ENCODE measurements at regions not wholly inside any gene's neighbourhood (a gene's known extent, or its start where the extent isn't known, plus 50 kb on each side); places are given as distances from the start of the nearest gene placed in this dataset.
"Not testable (repeated sequence)": the region's sequence is repeated elsewhere in the genome, so short reads cannot be mapped to it uniquely, and the experiment has no call there.

DNA sequence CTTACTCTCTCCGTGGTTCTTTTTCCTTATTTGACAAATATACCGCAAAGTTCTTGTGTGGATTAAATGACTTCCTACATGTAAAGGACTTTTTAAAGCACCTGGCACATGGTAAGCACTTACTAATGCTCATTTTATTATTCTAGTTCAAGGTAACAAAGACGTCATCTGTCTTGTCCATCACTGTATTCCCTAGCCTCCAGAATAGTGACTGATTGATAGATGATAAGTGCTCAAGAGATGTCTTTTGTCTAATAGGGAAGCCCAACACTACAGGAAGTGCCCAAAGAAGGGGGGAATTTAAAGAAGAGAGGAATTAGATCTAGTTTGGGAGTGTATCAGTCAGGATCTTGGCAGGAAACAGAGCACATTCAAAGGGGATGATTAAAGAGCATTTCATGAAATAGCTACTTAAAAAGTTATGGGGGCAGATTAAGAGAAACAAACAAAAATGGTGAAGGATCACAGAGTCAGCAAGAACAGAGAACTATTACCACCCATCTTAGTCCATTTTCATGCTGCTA lies 151.9 kb downstream of the GXYLT1 start:
- DNase-seq, result no peak
- Histone ChIP-seq H3K9me3 (no peaks in the 10 kb centered on the region), H3K4me1 (no peaks in the 10 kb centered on the region), H3K36me3 (no peaks in the 10 kb centered on the region), H3K27ac (no peak overlapping the region), H3K27me3 (no peaks in the 10 kb centered on the region), H3K4me3 (no peak overlapping the region), H3K9ac (ENCODE audit: low read depth in 2 of 2, low read length in 2 of 2) (no peak overlapping the region)
- no peak for TF ChIP-seq CTCF (IDR thresholded peaks at IDR 0.05)
- intact Hi-C loops (cut with DNase I), result no loop called here

- intact Hi-C loops (cut with DNase I), result no loop called here
- Histone ChIP-seq H3K4me1 (no peaks in the 10 kb centered on the region), H3K9me3 (no peaks in the 10 kb centered on the region), H3K27ac (no peak overlapping the region), H3K36me3 (no peaks in the 10 kb centered on the region), H3K9ac (ENCODE audit: low read depth in 2 of 2, low read length in 2 of 2) (no peak overlapping the region), H3K27me3 (no peaks in the 10 kb centered on the region), H3K4me3 (no peak overlapping the region)
- no peak for TF ChIP-seq CTCF (IDR thresholded peaks at IDR 0.05)
- no peak for DNase-seq
These were observed 152.7 kb downstream of the GXYLT1 start for GRCh38 chr12:41992022-41992421.

- intact Hi-C loops (cut with DNase I), result no loop called here
- DNase-seq, result no peak
- H3K36me3 ChIP-seq, result no peaks in the 10 kb centered on the region
- H3K4me3 ChIP-seq, result no peak overlapping the region
- H3K9me3 ChIP-seq, result no peaks in the 10 kb centered on the region
- H3K9ac ChIP-seq (ENCODE audit: low read depth in 2 of 2, low read length in 2 of 2), result no peak overlapping the region
- no peaks in the 10 kb centered on the region for H3K27me3 ChIP-seq
- no peak overlapping the region for H3K27ac ChIP-seq
- no peak for TF ChIP-seq CTCF (IDR thresholded peaks at IDR 0.05)
- no peaks in the 10 kb centered on the region for H3K4me1 ChIP-seq
These were observed 156.0 kb downstream of the GXYLT1 start for GRCh38 chr12:41988715-41989114.

GRCh38 chr12:41986513-41986912 lies 158.2 kb downstream of the GXYLT1 start:
- H3K9me3 ChIP-seq; H3K9ac ChIP-seq (ENCODE audit: low read depth in 2 of 2, low read length in 2 of 2); H3K27ac ChIP-seq; intact Hi-C loops (cut with DNase I); DNase-seq; H3K4me3 ChIP-seq; H3K36me3 ChIP-seq; H3K27me3 ChIP-seq; H3K4me1 ChIP-seq: not testable (repeated sequence)

DNA sequence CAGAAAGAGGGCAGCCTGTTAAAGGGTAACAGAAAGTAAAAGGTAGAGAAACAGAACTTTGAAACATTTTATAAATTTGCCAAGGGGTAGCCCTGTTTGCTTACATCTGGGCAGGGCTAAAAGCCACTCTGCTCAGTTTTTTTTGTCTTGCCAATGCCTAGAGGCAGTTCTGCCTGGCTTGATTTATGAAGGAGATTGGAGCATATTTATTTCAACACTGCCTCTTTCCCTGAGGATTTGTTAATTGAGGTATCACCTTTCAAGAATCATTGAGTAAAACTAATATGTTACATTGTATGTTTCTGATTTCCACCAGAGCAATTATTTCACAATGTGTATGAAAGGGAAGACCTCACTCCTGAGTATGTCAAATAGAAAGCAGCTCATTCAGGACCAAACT lies 160.8 kb downstream of the GXYLT1 start:
- H3K27ac ChIP-seq, result no peak overlapping the region
- no peaks in the 10 kb centered on the region for H3K4me1 ChIP-seq
- intact Hi-C loops (cut with DNase I), result no loop called here
- no peaks in the 10 kb centered on the region for H3K36me3 ChIP-seq
- TF ChIP-seq CTCF (IDR thresholded peaks at IDR 0.05), result no peak
- no peak for DNase-seq
- no peak overlapping the region for H3K4me3 ChIP-seq
- H3K9ac ChIP-seq (ENCODE audit: low read depth in 2 of 2, low read length in 2 of 2), result no peak overlapping the region
- no peaks in the 10 kb centered on the region for H3K27me3 ChIP-seq
- H3K9me3 ChIP-seq, result no peaks in the 10 kb centered on the region

- H3K27ac ChIP-seq, result no peak overlapping the region
- no peaks in the 10 kb centered on the region for H3K27me3 ChIP-seq
- DNase-seq, result no peak
- no peak overlapping the region for H3K4me3 ChIP-seq
- intact Hi-C loops (cut with DNase I), result no loop called here
- H3K9me3 ChIP-seq, result no peaks in the 10 kb centered on the region
- H3K9ac ChIP-seq (ENCODE audit: low read depth in 2 of 2, low read length in 2 of 2), result no peak overlapping the region
- no peaks in the 10 kb centered on the region for H3K36me3 ChIP-seq
- no peak for TF ChIP-seq CTCF (IDR thresholded peaks at IDR 0.05)
- no peaks in the 10 kb centered on the region for H3K4me1 ChIP-seq
These were observed 161.3 kb downstream of the GXYLT1 start for GRCh38 chr12:41983394-41983793.

Measured in colonic mucosa (tissue), 4 donors.